ENCODE measurements at regions not wholly inside any gene's neighbourhood (a gene's known extent, or its start where the extent isn't known, plus 50 kb on each side); places are given as distances from the start of the nearest gene placed in this dataset.

DNA sequence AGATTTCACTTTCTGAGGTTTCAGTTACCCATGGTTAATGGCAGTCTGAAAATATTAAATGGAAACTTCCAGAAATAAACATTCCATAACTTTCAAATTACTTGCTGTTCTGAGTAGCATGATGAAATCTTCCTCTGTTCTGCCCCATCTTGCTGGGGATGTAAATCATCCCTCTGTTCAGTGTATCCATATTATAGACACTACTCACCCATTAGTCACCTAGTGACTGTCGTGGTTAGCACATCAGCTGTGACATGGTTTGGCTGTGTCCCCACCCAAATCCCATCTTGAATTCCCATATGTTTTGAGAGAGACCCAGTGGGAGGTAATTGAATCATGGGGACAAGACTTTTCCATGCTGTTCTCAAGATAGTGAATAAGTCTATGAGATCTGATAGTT, 125.5 kb upstream of the GIMD1 start:
- no peak for DNase-seq (ENCODE audit: extremely low spot score)
- ChIA-PET CTCF (no interaction called here), POLR2A (no interaction called here)
- TF ChIP-seq BHLHE40 (IDR thresholded peaks at IDR 0.05; ENCODE audit: borderline replicate concordance): no peak
- TF ChIP-seq FOXA1 (IDR thresholded peaks at IDR 0.05): no peak
- no peak for TF ChIP-seq ARNT (IDR thresholded peaks at IDR 0.05)
- no peak for TF ChIP-seq FOXK2 (IDR thresholded peaks at IDR 0.05)
- no peak for TF ChIP-seq L3MBTL2 (conservative IDR thresholded peaks at IDR 0.05)
- TF ChIP-seq HDGF (IDR thresholded peaks at IDR 0.05; ENCODE audit: borderline replicate concordance): no peak
- no peak for TF ChIP-seq LEF1 (IDR thresholded peaks at IDR 0.05; ENCODE audit: borderline replicate concordance)
- TF ChIP-seq SUZ12 (IDR thresholded peaks at IDR 0.05): no peak
- no peak for TF ChIP-seq TARDBP (IDR thresholded peaks at IDR 0.05)
- no peak for TF ChIP-seq SP1 (IDR thresholded peaks at IDR 0.05)
- no peak for TF ChIP-seq ELF4 (IDR thresholded peaks at IDR 0.05)
- TF ChIP-seq NFRKB (IDR thresholded peaks at IDR 0.05): no peak
- TF ChIP-seq CTBP1 (IDR thresholded peaks at IDR 0.05; ENCODE audit: borderline replicate concordance): no peak
- no peak for TF ChIP-seq ZNF384 (IDR thresholded peaks at IDR 0.05)
- TF ChIP-seq PKNOX1 (IDR thresholded peaks at IDR 0.05): no peak
- TF ChIP-seq FOXM1 (IDR thresholded peaks at IDR 0.05; ENCODE audit: borderline replicate concordance): no peak

- DNase-seq (ENCODE audit: extremely low spot score): no peak
- ChIA-PET POLR2A (no interaction called here), CTCF (no interaction called here)
- TF ChIP-seq FOXK2 (IDR thresholded peaks at IDR 0.05): no peak
- no peak for TF ChIP-seq FOXA1 (IDR thresholded peaks at IDR 0.05)
- no peak for TF ChIP-seq SP1 (IDR thresholded peaks at IDR 0.05)
- no peak for TF ChIP-seq L3MBTL2 (conservative IDR thresholded peaks at IDR 0.05)
- no peak for TF ChIP-seq ARNT (IDR thresholded peaks at IDR 0.05)
- no peak for TF ChIP-seq ELF4 (IDR thresholded peaks at IDR 0.05)
- TF ChIP-seq TARDBP (IDR thresholded peaks at IDR 0.05): no peak
- TF ChIP-seq HDGF (IDR thresholded peaks at IDR 0.05; ENCODE audit: borderline replicate concordance): no peak
- TF ChIP-seq PKNOX1 (IDR thresholded peaks at IDR 0.05): no peak
- TF ChIP-seq FOXM1 (IDR thresholded peaks at IDR 0.05; ENCODE audit: borderline replicate concordance): no peak
- TF ChIP-seq SUZ12 (IDR thresholded peaks at IDR 0.05): no peak
- TF ChIP-seq CTBP1 (IDR thresholded peaks at IDR 0.05; ENCODE audit: borderline replicate concordance): no peak
- no peak for TF ChIP-seq NFRKB (IDR thresholded peaks at IDR 0.05)
- no peak for TF ChIP-seq ZNF384 (IDR thresholded peaks at IDR 0.05)
- TF ChIP-seq BHLHE40 (IDR thresholded peaks at IDR 0.05; ENCODE audit: borderline replicate concordance): no peak
Observed at GRCh38 chr4:106493086-106493485, 124.5 kb upstream of the GIMD1 start.

DNA sequence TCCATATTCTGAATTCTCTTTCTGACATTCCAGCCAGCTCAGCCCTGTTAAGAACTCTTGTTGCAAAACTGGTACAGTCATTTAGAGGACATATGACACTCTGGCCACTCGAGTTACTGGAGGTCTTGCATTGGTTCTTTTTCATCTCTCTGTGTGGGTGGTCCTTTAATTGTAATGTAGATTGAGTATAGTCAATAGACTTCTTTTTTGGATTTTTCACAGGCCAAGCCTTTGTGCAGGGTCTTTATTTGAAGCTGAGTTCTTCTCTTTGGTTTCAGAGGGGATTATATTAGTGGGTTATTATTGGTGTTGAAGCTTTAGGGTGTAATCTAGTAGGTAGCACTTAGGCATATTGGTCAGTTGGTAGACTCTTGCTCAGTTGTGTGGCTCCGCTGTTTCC, 118.0 kb upstream of the GIMD1 start:
- CTCF ChIA-PET: no interaction called here
- TF ChIP-seq BHLHE40 (IDR thresholded peaks at IDR 0.05; ENCODE audit: borderline replicate concordance) (no peak), LEF1 (IDR thresholded peaks at IDR 0.05; ENCODE audit: borderline replicate concordance) (no peak), PKNOX1 (IDR thresholded peaks at IDR 0.05) (no peak)
- POLR2A ChIA-PET: no interaction called here
- DNase-seq (ENCODE audit: extremely low spot score): no peak

GRCh38 chr4:106481801-106482200, 113.2 kb upstream of the GIMD1 start:
- DNase-seq (ENCODE audit: extremely low spot score): no peak
- CTCF ChIA-PET: no interaction called here
- no peak for TF ChIP-seq SUZ12 (IDR thresholded peaks at IDR 0.05)
- no peak for TF ChIP-seq SP1 (IDR thresholded peaks at IDR 0.05)
- no peak for TF ChIP-seq FOXM1 (IDR thresholded peaks at IDR 0.05; ENCODE audit: borderline replicate concordance)
- TF ChIP-seq LEF1 (IDR thresholded peaks at IDR 0.05; ENCODE audit: borderline replicate concordance): no peak
- no peak for TF ChIP-seq FOXA1 (IDR thresholded peaks at IDR 0.05)
- TF ChIP-seq ELF4 (IDR thresholded peaks at IDR 0.05): no peak

GRCh38 chr4:106478152-106478551, 109.6 kb upstream of the GIMD1 start:
- POLR2A ChIA-PET: no interaction called here
- DNase-seq (ENCODE audit: extremely low spot score): no peak
- no peak for TF ChIP-seq ARNT (IDR thresholded peaks at IDR 0.05)
- no peak for TF ChIP-seq ELF4 (IDR thresholded peaks at IDR 0.05)
- no peak for TF ChIP-seq NFRKB (IDR thresholded peaks at IDR 0.05)
- TF ChIP-seq ZNF384 (IDR thresholded peaks at IDR 0.05): no peak
- no peak for TF ChIP-seq L3MBTL2 (conservative IDR thresholded peaks at IDR 0.05)
- no peak for TF ChIP-seq FOXM1 (IDR thresholded peaks at IDR 0.05; ENCODE audit: borderline replicate concordance)
- no peak for TF ChIP-seq FOXK2 (IDR thresholded peaks at IDR 0.05)
- no peak for TF ChIP-seq PKNOX1 (IDR thresholded peaks at IDR 0.05)
- no peak for TF ChIP-seq CTBP1 (IDR thresholded peaks at IDR 0.05; ENCODE audit: borderline replicate concordance)
- TF ChIP-seq SUZ12 (IDR thresholded peaks at IDR 0.05): no peak
- no peak for TF ChIP-seq FOXA1 (IDR thresholded peaks at IDR 0.05)
- no peak for TF ChIP-seq TARDBP (IDR thresholded peaks at IDR 0.05)
- TF ChIP-seq HDGF (IDR thresholded peaks at IDR 0.05; ENCODE audit: borderline replicate concordance): no peak
- no peak for TF ChIP-seq LEF1 (IDR thresholded peaks at IDR 0.05; ENCODE audit: borderline replicate concordance)
- TF ChIP-seq BHLHE40 (IDR thresholded peaks at IDR 0.05; ENCODE audit: borderline replicate concordance): no peak
- no peak for TF ChIP-seq SP1 (IDR thresholded peaks at IDR 0.05)
- CTCF ChIA-PET: no interaction called here

More at GRCh38 chr4:106481801-106482200, 113.2 kb upstream of the GIMD1 start:
- POLR2A ChIA-PET: no interaction called here

DNA sequence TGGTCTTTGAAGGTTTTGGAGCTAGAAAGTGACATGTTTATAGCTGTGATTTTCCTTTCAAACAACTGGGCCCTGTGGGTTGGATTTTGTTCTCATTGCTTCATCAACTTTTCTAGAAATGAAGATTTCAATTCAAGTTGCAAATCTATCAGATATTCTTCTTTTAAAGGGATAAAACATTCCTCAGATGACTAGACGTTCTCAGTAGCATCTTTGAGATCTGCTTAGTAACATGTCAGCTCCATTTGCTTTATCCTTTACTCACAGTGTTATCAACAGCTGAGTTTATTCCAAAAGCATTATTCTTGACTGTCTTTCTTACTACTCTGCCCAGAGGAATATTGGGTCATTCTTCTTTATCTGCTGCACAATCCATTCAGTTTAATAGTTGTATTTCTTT, 108.2 kb upstream of the GIMD1 start:
- ChIA-PET CTCF (no interaction called here), POLR2A (no interaction called here)
- DNase-seq (ENCODE audit: extremely low spot score): no peak
- TF ChIP-seq ELF4 (IDR thresholded peaks at IDR 0.05): no peak
- TF ChIP-seq PKNOX1 (IDR thresholded peaks at IDR 0.05): no peak
- TF ChIP-seq CTBP1 (IDR thresholded peaks at IDR 0.05; ENCODE audit: borderline replicate concordance): no peak
- TF ChIP-seq L3MBTL2 (conservative IDR thresholded peaks at IDR 0.05): no peak
- TF ChIP-seq FOXK2 (IDR thresholded peaks at IDR 0.05): no peak
- TF ChIP-seq ARNT (IDR thresholded peaks at IDR 0.05): no peak
- no peak for TF ChIP-seq TARDBP (IDR thresholded peaks at IDR 0.05)
- no peak for TF ChIP-seq LEF1 (IDR thresholded peaks at IDR 0.05; ENCODE audit: borderline replicate concordance)
- TF ChIP-seq NFRKB (IDR thresholded peaks at IDR 0.05): no peak
- no peak for TF ChIP-seq BHLHE40 (IDR thresholded peaks at IDR 0.05; ENCODE audit: borderline replicate concordance)
